NB4 (cell line): ENCODE measurements at regions not wholly inside any gene's neighbourhood (a gene's known extent, or its start where the extent isn't known, plus 50 kb on each side); places are given as distances from the start of the nearest gene placed in this dataset.
"Not testable (repeated sequence)": the region's sequence is repeated elsewhere in the genome, so short reads cannot be mapped to it uniquely, and the experiment has no call there.

ENCODE experiments used
- POLR2A ChIP-seq: IDR thresholded peaks from 2 replicates; pipeline ENCODE4 v1.6.1; 2011; ENCODE audit warnings: mild to moderate bottlenecking; ENCODE audit not compliant: insufficient read length; ENCODE audit errors: extremely low read depth
- TF ChIP-seq, protein P1 (sequence below): IDR thresholded peaks from one replicate; pipeline ENCODE4 v1.5.1; 2012; ENCODE audit warnings: low read depth, low read length

DNA sequence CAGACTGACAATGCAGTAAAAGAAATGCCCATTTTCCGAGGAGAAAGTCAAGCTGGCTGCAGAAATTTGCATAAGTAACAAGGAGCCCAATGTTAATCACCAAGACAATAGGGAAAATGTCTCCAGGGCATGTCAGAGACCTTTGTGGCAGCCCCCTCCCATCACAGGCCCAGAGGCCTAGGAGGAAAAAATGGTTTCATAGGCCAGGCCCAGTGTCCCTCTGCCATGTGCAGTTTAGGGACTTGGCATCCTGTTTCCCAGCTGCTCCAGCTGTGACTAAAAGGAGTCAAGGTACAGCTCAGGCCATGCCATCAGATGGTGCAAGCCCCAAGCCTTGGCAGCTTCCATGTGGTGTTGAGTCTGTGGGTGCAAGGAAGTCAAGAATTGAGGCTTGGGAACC, 68.6 kb upstream of the F9 start:
- TF ChIP-seq POLR2A = not testable (repeated sequence)
- TF ChIP-seq, protein P1, sequence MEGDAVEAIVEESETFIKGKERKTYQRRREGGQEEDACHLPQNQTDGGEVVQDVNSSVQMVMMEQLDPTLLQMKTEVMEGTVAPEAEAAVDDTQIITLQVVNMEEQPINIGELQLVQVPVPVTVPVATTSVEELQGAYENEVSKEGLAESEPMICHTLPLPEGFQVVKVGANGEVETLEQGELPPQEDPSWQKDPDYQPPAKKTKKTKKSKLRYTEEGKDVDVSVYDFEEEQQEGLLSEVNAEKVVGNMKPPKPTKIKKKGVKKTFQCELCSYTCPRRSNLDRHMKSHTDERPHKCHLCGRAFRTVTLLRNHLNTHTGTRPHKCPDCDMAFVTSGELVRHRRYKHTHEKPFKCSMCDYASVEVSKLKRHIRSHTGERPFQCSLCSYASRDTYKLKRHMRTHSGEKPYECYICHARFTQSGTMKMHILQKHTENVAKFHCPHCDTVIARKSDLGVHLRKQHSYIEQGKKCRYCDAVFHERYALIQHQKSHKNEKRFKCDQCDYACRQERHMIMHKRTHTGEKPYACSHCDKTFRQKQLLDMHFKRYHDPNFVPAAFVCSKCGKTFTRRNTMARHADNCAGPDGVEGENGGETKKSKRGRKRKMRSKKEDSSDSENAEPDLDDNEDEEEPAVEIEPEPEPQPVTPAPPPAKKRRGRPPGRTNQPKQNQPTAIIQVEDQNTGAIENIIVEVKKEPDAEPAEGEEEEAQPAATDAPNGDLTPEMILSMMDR = not testable (repeated sequence)
